DOHH2 (cell line): ENCODE measurements at regions not wholly inside any gene's neighbourhood (a gene's known extent, or its start where the extent isn't known, plus 50 kb on each side); places are given as distances from the start of the nearest gene placed in this dataset.

Source experiments
- CTCF ChIP-seq: fragments of 200-600 bp; sonication (generic); IDR thresholded peaks from one replicate; pipeline ENCODE4 v1.5.1; 2014; ENCODE audit warnings: antibody characterized with exemption, mild to moderate bottlenecking, low read depth, low read length; ENCODE audit not compliant: poor library complexity, severe bottlenecking
- EZH2phosphoT487 ChIP-seq: fragments of 200-600 bp; sonication (generic); IDR thresholded peaks from 2 replicates; pipeline ENCODE4 v1.6.1; 2017; ENCODE audit warnings: borderline replicate concordance, mild to moderate bottlenecking, antibody characterized with exemption, low read length, moderate library complexity, mixed read lengths

- TF ChIP-seq CTCF (no peak), EZH2phosphoT487 (no peak)
These were observed 1995.8 kb downstream of the NCAM2 start for GRCh38 chr21:22993822-22994574.
